IPS-18a (cell line): ENCODE measurements at regions not wholly inside any gene's neighbourhood (a gene's known extent, or its start where the extent isn't known, plus 50 kb on each side); places are given as distances from the start of the nearest gene placed in this dataset.
"Not testable (repeated sequence)": the region's sequence is repeated elsewhere in the genome, so short reads cannot be mapped to it uniquely, and the experiment has no call there.

ENCODE experiments used
- H3K27ac ChIP-seq: one replicate; pipeline ENCODE4 v1.5.1; 2013; ENCODE audit warnings: low read length
- H3K27me3 ChIP-seq: one replicate; pipeline ENCODE4 v1.6.1; 2013; ENCODE audit warnings: mild to moderate bottlenecking, low read length; ENCODE audit not compliant: control insufficient read depth, insufficient read depth
- H3K36me3 ChIP-seq: one replicate; pipeline ENCODE4 v1.6.1; 2013; ENCODE audit warnings: low read depth, low read length; ENCODE audit not compliant: control insufficient read depth
- H3K4me1 ChIP-seq: one replicate; pipeline ENCODE4 v1.6.1; 2013; ENCODE audit warnings: low read depth, low read length; ENCODE audit not compliant: control insufficient read depth
- H3K4me3 ChIP-seq: one replicate; pipeline ENCODE4 v1.5.1; 2013; ENCODE audit warnings: low read length
- H3K9ac ChIP-seq: one replicate; pipeline ENCODE4 v1.6.1; 2013; ENCODE audit warnings: mild to moderate bottlenecking, low read length, moderate library complexity
- H3K9me3 ChIP-seq: one replicate; pipeline ENCODE4 v1.6.1; 2013; ENCODE audit warnings: low read depth, low read length; ENCODE audit not compliant: control insufficient read depth

DNA sequence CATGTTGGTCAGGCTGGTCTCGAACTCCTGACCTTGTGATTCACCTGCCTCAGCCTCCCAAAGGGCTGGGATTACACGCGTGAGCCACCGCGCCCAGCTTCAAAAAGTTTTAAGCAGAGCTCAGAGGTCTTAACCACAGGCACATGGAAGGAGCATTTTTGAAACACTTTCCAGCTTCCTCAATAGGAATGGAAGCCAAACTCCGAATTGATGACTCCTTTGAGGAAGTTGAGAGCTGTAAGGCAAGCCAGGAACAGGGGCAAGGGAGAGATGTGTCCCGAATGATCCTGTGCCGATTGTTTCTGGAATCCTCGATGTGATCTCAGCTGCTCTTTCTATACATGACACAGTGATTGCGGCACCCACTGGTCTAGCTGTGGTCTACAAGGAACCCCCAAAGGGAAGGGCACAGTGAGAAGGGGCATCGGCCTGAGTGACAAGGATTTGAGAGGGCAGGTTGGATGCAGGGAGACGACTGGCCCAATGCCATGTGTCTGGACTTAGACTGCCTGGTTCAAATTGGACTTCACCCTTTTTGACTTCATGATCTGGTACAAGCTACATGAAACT, 116.2 kb downstream of the ADRA2C start:
- H3K27me3 ChIP-seq, result peaks cover 21% of the 10 kb centered on the region
- H3K9me3 ChIP-seq, H3K36me3 ChIP-seq, H3K9ac ChIP-seq, H3K4me1 ChIP-seq, H3K27ac ChIP-seq, H3K4me3 ChIP-seq: not testable (repeated sequence)

DNA sequence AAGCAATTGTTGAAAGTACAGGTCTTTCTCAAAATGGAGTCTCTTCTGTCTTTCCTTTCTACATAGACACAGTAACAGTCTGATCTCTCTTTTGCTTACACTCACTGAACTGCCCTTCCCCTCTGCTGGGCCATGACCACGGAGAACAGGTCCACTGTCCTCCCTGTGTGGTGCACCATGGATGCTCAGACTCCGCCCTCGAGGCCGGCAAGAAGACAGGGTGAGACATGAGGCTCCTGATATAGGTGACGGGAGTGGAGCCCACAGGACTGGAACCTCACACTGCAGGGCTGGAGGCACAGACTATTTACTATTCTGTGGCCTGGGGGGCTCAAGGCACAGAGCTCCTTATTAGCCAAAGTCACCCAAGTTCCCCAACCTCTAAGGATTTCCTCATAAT, 118.1 kb downstream of the ADRA2C start:
- H3K4me1 ChIP-seq, H3K4me3 ChIP-seq, H3K9me3 ChIP-seq, H3K9ac ChIP-seq, H3K27ac ChIP-seq, H3K36me3 ChIP-seq: not testable (repeated sequence)
- H3K27me3 ChIP-seq, result peaks cover 10% of the 10 kb centered on the region

DNA sequence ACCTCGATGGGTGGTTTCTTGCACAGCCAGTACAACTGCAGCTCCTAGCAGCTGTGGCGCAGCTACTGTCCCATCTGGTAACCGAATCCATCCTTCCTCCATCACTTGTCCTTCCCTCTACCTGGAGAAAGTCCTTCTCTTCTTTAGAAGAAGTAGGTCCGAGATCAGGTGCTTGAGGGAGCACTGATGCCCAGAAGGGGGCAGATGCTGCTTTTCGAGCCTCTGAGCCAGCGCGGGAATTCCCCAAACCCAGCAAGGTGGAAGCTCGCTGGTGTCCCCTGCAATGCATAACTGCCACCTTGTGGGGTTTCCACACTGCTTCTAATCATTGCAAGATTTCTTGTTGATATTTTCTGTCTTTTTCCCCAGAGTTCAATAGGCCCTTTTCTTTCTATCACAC, 127.4 kb downstream of the ADRA2C start:
- not testable (repeated sequence) for H3K4me1 ChIP-seq, H3K27me3 ChIP-seq, H3K9ac ChIP-seq, H3K27ac ChIP-seq, H3K36me3 ChIP-seq, H3K9me3 ChIP-seq, H3K4me3 ChIP-seq

DNA sequence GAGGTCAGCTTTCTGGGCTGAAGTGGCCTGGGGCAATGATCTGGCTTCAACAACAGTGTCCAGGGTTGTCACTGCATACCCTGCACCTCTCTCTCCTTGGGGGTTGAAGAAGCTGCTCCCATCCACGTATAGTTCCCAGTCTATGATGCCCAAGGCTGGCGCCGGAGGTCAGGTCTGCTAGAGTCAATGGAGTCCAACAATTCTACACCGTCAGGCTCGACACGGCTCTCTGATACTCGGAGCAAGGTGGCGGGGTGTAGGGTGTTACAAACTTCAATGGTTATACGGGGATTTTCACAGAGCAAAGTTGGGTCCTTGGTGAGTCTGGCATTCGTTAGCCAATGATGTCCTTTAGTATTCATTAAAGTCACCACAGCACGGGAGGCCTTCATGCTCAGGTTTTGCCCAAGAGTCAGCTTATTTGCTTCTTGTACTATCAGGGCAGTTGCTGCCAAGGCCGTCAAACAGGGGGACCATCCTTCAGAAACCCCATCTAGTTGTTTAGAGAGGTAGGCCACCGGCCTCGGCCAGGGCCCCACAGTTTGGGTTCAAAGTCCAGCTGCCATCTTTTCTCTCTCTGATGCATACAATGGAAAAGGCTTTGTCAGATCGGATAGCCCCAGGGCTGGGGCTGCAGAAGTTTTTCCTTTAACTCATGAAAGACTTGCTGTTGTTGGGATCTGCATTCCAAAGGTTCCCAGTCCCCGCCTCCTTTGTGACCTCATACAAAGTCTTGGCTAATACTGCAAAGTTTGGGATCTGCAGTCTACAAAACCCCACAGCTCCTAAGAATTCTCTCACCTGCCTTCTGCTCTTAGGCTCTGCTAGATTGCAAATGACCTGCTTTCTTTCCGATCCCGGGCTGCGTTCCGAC, 128.1 kb downstream of the ADRA2C start:
- not testable (repeated sequence) for H3K4me3 ChIP-seq, H3K9me3 ChIP-seq, H3K27me3 ChIP-seq, H3K36me3 ChIP-seq, H3K4me1 ChIP-seq, H3K9ac ChIP-seq, H3K27ac ChIP-seq

DNA sequence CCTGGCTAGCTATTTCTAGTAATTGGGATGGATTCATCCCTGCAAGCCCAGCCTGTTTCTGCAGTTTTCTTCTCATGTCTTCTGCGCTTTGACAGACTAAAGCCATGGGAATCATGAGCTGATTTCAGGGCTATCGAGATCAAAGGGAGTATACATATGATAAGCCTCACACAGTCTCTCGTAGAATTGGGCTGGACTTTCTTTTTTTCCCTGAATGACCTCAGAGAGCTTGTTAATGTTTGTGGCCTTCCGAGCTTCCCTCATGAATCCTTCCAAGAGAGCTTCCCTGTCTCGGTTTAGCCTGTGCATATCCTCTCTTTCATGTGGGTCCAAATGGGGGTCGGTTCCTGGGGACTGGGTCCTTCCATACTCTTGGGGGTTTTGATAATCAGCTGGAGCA, 130.3 kb downstream of the ADRA2C start:
- H3K27ac ChIP-seq, result no peak overlapping the region
- H3K9me3 ChIP-seq, result no peaks in the 10 kb centered on the region
- H3K4me3 ChIP-seq, result no peak overlapping the region
- H3K4me1 ChIP-seq, result peaks cover 4% of the 10 kb centered on the region
- no peak overlapping the region for H3K9ac ChIP-seq
- no peaks in the 10 kb centered on the region for H3K27me3 ChIP-seq
- H3K36me3 ChIP-seq, result no peaks in the 10 kb centered on the region

DNA sequence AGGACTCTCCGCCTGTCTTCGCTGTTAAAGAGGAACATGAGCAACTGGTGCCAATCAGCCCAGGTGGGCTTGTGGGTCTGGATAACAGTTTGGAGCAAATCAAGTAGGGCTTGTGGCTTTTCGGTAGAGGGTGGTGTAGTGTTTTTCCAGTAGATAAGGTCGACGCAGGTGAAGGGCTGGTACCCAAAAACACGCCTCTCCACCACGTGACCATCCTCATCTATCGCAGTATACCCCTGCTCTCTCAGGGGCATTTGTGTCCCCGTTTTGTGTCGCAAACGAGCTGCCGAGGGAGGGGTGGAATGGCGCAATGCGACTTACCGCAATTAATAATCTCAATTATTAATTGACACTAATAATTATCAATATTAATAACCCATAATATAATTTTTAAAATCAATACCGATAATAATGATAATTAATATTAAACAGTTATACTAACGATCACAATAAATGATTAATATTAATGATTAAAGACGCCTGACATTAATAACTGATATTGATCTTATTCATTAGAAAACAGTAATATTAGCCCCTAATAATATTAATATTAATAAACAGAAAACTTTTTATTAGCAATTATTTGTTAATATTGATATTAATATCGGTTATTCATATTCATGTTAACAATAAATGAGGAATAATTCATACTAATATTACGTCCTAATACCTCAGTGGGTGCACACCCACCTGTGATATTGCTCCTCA, 130.8 kb downstream of the ADRA2C start:
- H3K4me3 ChIP-seq, H3K36me3 ChIP-seq, H3K9ac ChIP-seq, H3K27ac ChIP-seq, H3K9me3 ChIP-seq, H3K4me1 ChIP-seq, H3K27me3 ChIP-seq: not testable (repeated sequence)

DNA sequence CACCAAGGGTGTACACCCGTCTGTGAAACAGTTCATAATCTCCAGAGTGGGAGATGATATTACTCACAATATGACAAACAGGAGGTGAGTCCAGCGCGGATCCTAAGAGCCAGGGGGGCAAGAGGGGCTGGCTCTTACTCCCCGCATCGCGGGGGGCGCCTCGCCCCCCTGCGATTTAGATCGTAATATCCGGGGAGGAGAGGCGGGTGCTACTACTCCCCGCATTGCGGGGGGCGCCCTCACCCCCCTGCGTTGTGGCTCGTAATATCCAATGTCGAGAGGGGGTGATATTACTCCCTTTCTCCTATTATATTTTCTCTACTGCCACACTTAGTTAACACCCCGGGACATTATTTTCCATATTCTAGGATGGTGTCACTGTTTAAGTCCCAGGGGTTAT, 131.9 kb downstream of the ADRA2C start:
- Histone ChIP-seq H3K36me3 (no peaks in the 10 kb centered on the region), H3K9ac (no peak overlapping the region), H3K27ac (no peak overlapping the region), H3K4me3 (no peak overlapping the region), H3K4me1 (peaks cover 4% of the 10 kb centered on the region), H3K9me3 (no peaks in the 10 kb centered on the region), H3K27me3 (no peaks in the 10 kb centered on the region)

DNA sequence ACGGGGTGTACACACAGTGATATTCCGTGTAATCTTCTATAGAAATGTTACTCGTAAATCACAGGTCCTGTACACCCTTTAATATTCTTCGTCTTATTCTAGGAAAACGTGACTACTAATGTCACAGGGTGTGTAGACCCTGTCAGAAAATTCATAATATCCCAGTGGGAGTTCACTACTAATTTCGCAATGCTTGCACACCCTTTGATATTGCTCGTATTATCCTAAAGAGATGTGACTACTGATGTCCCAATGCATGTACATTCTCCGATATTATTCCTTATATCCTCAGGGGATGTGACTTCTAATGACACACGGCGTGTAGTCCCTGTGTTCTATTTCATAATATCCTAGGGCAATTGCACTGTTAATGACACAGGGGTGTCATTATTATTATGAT, 132.7 kb downstream of the ADRA2C start:
- H3K9me3 ChIP-seq, H3K27me3 ChIP-seq, H3K4me1 ChIP-seq, H3K27ac ChIP-seq, H3K4me3 ChIP-seq, H3K36me3 ChIP-seq, H3K9ac ChIP-seq: not testable (repeated sequence)

DNA sequence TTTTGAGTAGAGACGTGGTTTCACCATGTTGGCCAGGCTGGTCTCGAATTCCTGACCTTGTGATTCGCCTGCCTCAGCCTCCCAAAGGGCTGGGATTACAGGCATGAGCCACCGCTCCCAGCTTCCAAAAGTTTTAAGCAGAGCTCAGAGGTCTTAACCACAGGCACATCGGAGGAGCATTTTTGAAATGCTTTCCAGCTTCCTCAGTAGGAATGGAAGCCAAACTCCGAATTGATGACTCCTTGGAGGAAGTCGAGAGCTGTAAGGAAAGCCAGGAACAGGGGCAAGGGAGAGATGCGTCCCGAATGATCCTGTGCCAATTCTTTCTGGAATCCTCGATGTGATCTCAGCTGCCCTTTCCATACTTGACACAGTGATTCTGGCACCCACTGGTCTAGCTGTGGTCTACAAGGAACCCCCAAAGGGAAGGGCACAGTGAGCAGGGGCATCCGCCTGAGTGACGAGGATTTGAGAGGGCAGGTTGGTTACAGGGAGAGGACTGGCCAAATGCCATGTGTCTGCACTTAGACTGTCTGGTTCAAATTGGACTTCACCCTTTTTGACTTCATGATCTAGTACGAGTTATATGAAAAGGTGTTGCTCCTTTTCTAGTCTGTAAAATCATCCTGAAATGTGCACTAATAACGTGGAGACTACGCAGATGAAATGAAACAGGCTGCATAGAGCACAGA, 138.2 kb downstream of the ADRA2C start:
- not testable (repeated sequence) for H3K9me3 ChIP-seq, H3K36me3 ChIP-seq, H3K9ac ChIP-seq, H3K27me3 ChIP-seq, H3K4me3 ChIP-seq, H3K27ac ChIP-seq, H3K4me1 ChIP-seq

DNA sequence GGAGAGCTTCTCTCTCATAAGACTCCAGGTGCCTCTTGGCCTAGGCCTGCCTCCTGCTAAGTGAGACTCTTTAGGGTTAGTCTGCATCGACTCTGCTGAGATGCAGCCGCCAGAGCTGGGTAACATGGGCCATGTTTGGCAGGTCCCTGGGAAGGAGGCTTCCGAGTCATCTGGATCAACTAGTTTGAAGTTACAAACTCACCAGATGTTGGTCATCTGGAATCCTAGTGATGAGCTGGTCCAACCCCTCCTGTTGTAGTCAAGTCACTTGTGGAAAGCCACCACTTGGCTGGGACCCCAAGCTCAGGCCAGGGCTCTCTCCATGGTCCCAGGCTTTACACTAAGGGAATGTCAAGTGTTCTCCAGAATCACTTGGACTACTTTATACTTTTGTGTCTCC, 143.4 kb downstream of the ADRA2C start:
- H3K36me3 ChIP-seq, H3K4me3 ChIP-seq, H3K9ac ChIP-seq, H3K27me3 ChIP-seq, H3K9me3 ChIP-seq, H3K4me1 ChIP-seq, H3K27ac ChIP-seq: not testable (repeated sequence)

DNA sequence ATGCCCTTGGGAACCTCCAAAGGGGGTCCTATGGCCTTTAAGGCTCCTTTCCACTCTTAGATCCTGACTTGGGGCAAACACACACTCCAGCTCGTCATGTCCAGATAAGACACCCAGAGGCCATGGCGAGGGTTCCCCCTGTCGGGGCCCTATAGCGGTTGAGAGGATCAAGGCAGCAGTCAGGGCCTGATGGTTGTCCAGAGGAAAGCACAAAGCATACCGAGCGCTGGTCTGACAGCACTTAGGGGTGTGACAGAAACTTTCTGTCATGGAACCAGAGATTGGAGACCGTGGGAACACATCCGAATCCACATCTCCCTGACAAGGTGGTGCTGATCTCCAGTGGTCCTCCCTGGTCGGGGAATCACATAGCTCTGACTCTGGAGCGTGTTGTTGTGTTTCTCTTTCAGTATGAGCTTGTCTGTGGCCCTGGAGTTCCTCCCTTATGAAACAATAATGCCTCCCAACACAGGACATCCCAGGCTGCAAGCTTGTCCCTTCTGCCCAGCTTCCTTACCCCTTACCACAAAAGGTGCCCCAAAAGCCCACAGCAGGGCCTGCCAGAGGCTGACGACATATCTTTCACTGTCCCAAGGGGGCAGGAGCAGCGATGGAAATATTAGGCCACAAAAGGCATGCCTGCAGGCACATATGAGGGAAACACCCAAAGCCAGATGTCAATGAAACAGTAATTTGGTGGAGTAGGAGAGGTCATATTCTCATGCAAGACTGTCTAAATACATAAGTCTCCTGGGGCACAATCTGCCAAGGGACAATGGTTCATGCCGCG, 144.2 kb downstream of the ADRA2C start:
- H3K27ac ChIP-seq, H3K9ac ChIP-seq, H3K9me3 ChIP-seq, H3K4me3 ChIP-seq, H3K4me1 ChIP-seq, H3K36me3 ChIP-seq, H3K27me3 ChIP-seq: not testable (repeated sequence)
